Anterior cingulate cortex (tissue), 58 donors: ENCODE measurements at regions not wholly inside any gene's neighbourhood (a gene's known extent, or its start where the extent isn't known, plus 50 kb on each side); places are given as distances from the start of the nearest gene placed in this dataset.
"Not testable (repeated sequence)": the region's sequence is repeated elsewhere in the genome, so short reads cannot be mapped to it uniquely, and the experiment has no call there.

ENCODE experiments used
- DNase-seq, 58 donors: peaks; one replicate each; lab custom pipeline; 2025; lab: John Stamatoyannopoulos, UW

DNA sequence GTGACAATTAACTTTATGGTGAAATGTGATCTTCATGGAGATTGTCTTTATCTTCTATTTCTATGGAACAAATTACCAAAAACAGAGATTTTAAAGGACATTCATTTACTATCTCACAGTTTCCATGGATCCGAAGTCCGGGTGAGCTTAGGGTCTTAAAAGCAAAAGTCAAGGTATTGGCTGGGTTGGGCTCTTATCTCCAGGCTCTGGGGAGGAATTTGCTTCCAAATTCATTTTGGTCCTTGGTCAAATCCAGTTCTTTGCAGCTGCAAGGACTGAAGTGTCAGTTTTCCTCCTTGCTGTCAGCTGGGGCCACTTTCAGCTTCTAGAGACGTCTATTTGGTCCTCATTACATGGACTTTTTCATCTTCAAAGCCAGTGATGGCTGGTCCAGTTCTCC is 395.8 kb upstream of the MAF start:
- no peak for DNase-seq

DNA sequence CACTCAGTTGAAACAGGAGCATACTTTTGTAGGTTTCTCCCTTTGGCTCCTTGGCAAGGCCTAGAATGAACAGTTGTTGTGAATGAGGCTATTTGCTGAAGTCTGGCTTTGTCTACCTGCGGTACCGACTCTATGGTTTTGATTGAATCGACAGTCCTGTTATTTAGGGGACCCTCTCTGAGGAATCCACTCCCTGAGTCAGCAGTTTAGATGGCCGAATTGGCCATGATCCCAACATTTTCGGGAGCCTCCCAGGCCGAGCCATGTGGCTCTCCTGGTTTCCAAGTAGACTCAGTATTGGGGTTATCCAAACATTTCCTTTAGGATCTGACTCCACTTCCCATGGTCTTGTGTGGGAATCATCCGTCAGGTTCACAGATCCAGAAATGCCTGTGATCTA is 394.8 kb upstream of the MAF start:
- no peak for DNase-seq

DNA sequence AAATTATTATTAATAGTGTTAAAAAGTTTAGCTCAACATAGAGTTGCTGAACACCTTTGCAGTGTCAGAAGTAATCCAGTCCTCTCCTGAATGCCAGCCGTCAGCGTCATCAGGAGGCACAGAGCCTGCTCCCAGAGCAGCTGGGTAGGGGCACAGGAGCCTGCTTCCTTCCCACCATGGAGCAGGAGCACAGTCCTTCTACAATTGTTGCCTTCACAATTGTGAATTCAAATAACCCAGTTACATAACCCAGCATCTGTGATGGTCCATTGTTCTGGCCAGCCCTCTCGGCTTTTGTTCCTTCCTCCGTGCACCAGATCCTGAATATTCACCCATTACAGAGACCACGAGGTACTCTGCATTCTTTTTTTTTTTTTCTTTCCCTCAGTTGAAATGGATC is 393.9 kb upstream of the MAF start:
- DNase-seq, result peak in 45 of 58 donors; percentile 1 to 84 (median 43)

DNA sequence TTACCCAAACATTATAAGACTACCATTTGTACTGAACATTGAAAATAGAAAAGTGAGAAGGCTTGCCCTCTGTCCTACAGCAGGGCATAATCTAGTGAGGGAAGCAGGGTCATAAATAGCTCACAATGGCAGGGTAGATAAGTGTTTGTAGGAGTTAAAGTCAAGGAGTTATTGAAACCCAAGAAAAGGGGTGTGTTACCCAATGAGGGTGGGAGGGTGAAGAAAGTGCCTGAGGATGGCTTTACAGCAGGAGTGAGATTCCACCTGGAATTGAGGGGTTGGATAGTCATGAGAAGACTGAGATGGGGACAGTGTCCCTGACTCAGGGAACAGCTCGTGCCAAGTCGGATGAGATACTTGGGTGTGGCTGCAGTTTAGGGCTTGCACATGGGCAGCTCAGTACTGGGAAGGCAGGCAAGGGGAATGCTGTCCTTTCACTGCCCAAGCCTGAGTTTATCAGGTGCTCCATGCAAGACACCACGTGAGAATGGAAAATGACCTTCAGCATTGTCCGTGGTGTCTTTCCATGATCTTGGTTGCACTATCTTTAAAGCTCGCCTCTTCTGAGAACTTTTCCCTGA is 393.2 kb upstream of the MAF start:
- no peak for DNase-seq

DNA sequence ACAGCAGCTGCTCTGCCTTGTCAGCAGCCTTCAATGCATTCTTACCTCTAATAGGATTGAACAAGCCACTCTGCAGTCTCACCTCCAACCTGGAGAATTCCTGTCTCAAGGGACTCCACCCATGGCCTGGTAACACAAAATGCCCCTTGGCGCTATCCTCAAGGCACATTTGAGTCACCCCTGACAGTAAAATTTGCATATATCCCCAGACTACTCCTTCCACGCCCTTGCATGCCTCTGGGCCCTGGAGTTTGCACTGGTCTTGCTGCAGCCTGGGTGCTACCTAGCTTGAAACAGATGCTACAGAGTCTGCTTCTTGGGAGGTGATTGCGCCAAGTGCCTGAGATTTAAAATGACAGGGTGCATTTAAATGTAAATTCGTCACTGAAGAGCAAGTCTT is 391.4 kb upstream of the MAF start:
- DNase-seq, result no peak

DNA sequence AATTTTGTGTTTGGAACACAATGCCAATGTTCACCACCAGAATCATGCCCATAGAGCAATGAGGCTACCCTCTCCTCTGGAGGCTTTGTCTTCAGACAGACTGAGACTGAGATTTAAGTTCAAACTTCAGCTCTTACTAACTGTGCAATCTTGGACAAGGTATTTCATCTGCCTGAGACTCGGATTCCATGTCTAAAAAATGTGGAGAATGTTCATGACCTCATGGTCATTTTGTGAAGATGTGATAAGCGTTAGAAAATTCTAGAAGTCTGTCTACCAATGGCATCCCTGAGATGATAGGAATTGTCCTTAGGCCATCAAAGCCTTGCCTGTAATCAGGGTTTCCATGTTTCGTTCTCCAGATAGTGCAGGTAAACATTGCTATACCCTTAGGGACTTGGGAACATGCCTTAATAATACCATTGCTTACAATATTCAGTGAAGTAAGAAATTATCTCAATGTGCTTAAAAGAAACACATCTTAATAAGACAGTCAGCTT is 388.2 kb upstream of the MAF start:
- no peak for DNase-seq

DNA sequence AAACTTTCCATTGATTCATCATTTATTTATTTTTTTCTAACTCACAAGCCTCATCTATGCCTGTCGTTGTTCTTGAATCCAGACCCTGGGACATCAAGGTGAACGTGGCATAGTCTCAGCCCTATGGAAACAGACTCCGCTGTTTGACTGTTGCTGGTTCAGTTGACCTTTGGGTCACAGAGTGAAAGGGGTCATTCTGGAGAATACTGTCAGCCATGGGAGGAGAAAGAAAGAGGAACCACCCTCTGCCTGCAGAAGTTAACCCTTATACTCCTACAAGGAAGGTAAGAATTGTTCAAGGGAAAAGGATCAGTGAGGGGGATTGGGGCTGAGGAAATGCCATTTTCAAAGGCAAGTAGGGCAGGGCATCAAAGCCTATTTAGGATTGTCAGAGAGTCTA is 387.6 kb upstream of the MAF start:
- no peak for DNase-seq

DNA sequence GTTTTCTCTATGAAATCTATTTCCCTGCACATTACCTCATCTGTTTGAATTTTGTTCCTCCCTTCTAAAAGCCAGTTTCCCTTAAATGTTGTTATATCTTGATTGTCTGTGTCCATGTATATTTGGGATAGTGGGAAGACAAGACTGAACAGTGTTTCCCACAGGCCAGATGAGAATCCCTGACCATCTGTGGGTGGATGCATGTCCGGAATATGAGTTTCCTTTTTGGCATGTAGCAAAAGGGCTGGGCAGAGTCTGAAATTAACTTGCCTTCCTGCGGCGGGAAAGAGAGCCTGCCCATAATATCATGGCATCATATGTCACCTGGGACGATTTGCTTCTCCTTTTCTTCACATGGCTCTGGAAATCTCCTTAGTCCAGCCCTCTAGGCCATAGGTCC is 385.8 kb upstream of the MAF start:
- DNase-seq, result no peak

DNA sequence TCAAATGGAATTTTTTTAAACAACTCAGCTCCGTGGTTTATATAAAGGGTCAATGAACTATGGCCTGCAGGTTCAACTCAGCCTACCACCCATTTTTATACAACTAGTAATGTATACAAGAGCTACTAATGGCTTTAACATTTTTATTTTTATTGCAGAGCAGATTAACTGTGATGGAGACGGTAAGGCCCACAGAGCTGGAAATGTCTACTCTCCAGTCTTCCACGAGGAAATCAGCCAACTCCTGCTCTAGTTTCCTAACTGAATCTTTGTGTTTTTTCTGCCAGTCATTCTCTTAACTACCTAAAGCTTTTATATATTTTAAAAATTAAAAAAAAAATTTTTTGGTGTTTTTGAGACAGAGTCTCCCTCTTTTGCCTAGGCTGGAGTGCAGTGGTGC is 385.1 kb upstream of the MAF start:
- no peak for DNase-seq

DNA sequence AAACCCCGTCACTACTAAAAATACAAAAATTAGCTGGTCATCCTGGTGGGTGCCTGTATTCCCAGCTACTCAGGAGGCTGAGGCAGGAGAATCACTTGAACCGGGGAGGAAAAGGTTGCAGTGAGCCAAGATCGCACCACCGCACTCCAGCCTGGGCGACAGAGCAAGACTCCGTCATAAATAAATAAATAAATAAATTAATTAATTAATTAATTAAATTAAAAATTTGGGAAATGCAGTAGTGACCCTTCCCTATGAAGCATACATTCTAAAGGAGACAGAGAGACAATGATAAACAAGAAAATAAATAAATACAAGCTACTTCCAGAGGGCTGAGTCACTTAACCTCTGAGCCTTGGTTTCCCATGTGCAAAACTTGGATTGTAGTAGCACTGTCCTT is 383.6 kb upstream of the MAF start:
- not testable (repeated sequence) for DNase-seq

DNA sequence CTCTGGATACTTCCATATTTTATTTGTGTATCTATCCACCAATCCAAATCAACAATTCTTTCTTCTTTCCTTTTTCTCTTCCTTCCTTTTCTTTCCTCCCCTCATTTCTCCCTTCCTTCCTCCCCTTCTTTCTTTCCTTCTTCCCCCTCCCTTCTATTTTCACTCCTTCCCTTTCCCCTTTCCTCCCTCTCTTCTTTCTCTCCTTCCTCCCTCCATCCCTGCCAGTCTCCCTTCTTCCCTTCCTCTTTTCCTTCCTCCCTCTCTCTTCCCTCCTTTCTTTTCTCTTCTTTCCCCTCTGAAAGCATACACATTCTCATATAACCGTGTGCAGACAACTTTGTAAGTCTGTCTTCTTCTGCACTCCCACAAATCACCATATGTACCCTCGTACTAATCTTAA is 382.3 kb upstream of the MAF start:
- DNase-seq, result no peak

DNA sequence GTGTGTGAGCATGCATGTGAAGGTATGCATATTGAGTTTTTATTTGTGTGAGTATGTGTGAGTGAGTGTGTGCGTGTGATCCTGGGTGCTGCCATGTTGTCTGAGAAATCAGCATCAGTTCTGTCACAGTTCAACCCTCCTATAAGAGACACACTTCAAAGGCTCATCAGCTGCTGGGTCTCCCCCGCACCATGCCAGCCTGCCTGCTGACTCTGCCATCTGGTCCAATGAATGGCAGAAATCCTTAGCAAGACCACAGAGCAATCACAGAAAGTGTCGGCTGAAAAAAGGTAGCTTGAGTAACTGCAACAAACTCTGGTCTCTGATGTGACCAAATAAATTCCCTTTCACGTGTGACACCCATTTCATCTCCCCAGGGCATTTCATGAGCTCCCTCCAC is 381.8 kb upstream of the MAF start:
- peak in 18 of 58 donors; percentile 1 to 19 (median 4) for DNase-seq

DNA sequence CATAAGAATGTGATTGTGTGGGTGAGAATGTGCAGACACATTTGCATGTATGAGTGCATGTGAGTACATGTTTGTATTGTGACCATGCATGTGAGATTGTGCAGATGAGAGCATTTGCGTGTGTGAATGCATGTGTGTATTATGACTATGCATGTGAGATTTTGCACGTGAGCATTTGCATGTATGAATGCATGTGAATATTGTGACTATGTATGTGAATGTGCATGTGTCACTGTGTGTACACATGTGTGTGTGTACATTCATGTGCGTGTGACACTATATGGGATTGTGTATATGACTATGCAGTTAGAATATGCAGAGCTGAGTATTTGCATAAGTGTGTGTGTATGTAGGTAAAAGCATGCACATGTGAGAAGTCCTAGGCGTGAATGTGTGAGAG is 381.3 kb upstream of the MAF start:
- no peak for DNase-seq

DNA sequence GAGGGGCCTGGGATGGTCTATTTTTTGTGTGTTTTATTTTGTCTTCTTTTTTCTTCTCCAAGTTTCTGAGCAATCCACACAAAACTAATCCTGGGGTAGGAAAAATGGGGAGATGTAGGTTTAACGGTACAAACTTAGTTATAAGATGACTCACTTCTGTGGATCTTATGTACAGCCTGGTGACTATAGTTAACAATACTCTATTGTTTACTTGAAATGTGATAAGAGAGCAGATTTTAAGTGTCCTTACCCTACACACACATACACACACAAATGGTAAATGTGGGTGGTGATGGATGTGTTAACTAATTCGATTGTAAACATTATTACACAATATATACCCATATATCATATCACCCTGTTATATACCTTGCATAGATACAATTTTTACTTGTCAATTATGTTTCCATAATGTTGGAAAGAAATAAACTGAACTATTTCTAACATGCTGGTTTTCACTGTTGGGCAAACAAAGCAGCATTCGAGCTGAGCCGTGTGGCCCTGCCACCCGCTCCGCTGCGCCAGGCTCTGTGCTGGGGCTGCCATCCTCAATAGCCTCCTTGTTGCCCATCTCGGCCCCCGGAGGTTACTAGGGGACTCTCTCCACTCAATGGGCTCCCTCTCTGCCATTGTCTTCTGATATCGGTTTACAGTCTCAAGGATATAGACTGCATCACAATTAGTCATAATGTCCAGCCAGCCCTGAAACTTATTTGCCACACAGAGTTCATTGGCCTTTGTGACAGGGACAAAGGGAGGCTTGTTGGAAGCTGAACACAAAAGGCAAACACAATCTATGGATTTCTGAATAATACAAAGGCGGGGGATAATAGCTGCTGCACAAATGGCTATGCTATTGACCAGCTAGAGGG is 380.3 kb upstream of the MAF start:
- peak in 49 of 58 donors; percentile 2 to 86 (median 56) for DNase-seq

DNA sequence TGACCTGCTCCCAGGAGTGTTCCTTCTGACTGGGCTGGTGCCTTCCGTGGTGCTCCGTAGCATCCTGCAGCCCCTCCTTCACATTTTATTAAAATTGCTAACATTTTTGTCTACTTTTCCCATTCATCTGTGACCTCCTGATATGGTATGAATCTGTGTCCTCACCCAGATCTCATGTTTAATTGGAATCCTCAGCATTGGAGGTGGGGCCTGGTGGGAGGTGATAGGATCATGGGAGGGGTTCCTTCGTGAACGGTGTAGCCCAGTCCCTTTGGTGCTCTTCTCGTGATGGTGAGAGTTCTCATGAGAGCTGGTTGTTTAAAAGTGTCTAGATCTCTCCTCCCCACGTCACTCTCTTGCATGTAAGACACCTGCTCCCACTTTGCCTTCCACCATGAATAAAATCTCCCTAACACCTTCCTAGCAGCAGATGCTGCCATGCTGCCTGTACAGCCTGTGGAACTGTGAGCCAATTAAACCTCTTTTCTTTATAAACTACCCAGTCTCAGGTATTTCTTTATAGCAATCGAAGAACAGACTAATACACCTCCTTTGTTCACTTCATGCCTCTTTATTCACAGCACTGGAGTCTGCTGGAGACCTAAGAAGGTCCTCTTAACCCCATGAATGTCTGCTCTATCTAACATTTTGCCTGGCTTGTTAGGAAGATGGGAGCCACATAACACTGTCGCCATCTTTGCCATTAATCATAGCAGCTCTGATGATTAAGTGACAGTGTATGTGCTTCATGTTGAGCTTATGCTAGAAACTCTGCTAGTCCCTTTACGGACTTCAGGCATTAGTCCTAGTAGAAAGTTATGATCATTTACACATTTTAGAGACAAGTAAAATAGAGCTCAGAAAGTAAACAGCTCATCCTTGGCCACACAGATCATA is 377.7 kb upstream of the MAF start:
- no peak for DNase-seq

DNA sequence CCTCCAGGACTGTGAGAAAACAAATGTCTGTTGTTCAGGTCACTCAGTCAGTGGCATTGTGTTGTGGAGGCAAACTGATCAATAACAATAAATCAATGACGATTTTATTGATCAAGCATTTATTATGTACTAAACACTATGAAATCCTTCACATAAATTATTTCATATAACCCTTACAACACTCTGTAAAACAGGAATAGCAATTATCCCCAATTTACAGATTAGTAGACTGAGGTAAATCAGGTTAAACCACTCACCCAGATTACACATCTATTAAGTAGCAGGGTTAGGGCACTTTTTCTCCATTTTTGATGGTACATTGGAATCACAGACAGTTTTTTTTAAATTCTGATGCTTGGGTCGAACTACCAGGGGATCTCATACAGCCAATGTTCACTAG is 372.8 kb upstream of the MAF start:
- DNase-seq, result no peak

DNA sequence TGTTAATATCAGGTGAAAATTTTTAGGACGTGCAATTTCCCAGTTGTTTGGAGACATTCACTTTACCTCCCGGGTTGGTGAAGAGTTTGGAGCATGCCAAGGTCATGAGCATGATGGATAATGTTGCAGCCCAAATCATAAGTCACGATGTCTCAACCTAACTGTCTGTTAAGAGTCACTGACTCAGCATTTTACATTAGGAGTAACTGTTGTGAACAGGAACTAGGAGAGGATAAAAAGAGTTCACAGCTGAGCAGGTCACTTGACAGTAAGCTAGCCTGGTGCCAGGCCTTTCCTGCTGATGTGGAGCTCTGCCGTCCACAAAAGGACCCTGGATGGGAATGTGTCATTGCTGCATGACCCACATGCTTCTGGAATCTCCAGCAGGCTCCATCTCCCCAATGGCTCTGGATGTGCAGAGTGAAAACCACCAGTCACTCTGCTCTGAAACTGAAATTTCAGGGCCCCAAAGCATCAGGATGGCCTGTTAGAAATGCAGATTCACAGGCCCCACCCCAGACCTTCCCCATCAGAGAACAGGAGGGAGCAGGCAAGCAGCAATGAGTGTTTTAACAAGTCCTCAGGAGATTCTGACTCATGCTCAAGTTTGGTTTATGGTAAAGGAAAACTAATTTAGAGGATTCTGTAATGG is 371.6 kb upstream of the MAF start:
- DNase-seq, result no peak

DNA sequence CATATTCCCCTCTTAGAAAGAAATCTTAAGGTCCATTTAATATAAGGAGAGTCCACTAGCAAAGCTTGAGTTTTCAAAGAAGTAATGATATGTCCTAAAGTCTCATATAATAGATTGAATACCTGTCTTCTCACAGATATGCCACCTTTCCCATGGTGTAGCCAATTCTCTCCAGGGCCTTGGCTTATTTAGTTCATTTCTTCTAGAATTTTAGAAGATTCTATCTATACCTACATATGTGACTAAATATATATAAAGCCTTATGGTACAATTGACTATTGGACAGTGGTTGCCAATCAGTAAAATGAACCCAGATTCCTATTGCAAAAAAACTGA is 370.7 kb upstream of the MAF start:
- no peak for DNase-seq

DNA sequence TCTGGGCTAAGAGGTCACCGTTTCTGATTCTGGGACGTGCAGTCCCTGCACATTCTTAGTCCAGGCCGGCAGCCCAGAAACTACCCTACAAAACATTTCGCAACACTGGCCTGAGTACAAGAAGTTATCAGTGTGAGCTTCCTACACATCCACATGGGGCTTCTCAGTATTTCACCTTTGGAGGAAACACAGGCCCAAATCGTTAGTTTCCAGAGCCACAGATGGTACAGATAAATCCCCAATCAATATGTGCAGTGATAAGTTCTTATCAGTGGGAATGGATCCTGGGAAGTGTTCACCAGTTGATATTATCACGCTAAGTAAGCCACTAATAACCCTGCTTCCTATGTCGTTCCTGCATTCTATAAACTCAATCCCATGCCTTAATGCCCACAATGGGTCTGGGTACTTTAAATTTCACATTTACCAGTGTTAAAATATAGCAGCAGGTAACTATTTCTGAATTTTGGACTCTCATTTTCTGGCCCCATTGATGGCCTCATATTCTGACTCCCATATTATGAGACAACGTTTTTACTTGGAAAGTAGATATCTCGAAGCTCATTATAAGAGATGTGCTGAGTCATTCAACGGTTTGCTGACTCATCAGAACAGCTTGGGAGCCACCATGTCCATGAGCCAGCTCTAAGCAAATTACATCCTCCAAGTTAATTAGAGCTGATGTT is 370.2 kb upstream of the MAF start:
- no peak for DNase-seq

DNA sequence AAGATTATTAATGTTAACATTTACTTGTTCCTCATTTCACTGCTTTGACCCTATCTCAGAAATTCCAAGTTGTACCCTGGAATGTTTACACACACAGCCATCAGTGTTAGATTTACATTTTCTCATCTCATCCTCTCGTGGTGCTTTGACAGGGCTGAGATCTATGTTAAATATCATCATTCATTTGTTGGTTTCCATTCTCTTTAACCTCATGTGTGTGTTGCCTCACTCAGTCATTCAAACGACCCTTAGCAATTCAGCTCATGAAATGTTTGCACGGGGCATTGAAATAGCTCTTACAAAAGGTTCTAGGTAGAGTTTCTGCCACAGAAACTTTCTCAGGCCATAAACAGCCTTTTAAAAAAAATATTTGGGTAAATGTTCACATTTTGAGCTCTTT is 369.6 kb upstream of the MAF start:
- no peak for DNase-seq
